DND-41 (cell line): ENCODE measurements at regions not wholly inside any gene's neighbourhood (a gene's known extent, or its start where the extent isn't known, plus 50 kb on each side); places are given as distances from the start of the nearest gene placed in this dataset.

ENCODE experiments used
- EZH2 ChIP-seq: IDR thresholded peaks from 3 replicates; pipeline ENCODE4 v1.6.1; 2012; ENCODE audit warnings: borderline replicate concordance, low read depth, mild to moderate bottlenecking, moderate library complexity, low read length, inconsistent platforms; ENCODE audit not compliant: severe bottlenecking
- TF ChIP-seq, protein P1 (sequence below): IDR thresholded peaks from 2 replicates; pipeline ENCODE4 v1.5.1; 2012; ENCODE audit warnings: borderline replicate concordance, low read length, moderate library complexity, mild to moderate bottlenecking; ENCODE audit not compliant: poor library complexity, severe bottlenecking; ENCODE audit errors: extremely low read depth

DNA sequence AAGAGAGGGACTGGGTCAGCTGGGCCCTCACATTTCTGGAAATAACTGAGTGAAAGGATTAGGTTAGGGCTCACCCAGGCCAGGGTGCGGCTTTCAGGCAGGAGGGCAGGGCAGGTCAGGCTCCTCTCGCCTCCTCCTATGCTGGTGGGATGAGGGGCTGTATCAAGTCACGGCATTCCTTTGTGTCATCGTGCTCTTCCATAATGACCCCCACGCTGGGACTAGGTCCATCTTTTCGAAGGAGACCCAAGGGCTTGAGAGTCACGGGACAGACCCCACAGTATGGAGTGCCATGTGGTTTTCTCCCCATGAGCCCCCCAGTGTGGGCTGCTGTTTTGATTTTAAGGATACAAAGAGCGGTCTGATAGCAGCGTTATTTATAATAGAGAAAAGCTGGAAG lies 137.8 kb upstream of the COPS8 start:
- TF ChIP-seq, protein P1, sequence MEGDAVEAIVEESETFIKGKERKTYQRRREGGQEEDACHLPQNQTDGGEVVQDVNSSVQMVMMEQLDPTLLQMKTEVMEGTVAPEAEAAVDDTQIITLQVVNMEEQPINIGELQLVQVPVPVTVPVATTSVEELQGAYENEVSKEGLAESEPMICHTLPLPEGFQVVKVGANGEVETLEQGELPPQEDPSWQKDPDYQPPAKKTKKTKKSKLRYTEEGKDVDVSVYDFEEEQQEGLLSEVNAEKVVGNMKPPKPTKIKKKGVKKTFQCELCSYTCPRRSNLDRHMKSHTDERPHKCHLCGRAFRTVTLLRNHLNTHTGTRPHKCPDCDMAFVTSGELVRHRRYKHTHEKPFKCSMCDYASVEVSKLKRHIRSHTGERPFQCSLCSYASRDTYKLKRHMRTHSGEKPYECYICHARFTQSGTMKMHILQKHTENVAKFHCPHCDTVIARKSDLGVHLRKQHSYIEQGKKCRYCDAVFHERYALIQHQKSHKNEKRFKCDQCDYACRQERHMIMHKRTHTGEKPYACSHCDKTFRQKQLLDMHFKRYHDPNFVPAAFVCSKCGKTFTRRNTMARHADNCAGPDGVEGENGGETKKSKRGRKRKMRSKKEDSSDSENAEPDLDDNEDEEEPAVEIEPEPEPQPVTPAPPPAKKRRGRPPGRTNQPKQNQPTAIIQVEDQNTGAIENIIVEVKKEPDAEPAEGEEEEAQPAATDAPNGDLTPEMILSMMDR, result no peak
- TF ChIP-seq EZH2, result no peak
